GM23248 (cell line): ENCODE measurements at regions not wholly inside any gene's neighbourhood (a gene's known extent, or its start where the extent isn't known, plus 50 kb on each side); places are given as distances from the start of the nearest gene placed in this dataset.
A peak's percentile ranks its signal among the peaks of the same experiment; 100 is the strongest.

Experiments used
- DNase-seq: peaks from one replicate; pipeline ENCODE4 v3.0.0-alpha.2; 2015
- H2AFZ ChIP-seq: fragments of 200-600 bp; sonication (generic); 2 replicates; pipeline ENCODE4 v1.6.1; 2016; ENCODE audit warnings: antibody characterized with exemption
- H3F3A ChIP-seq: fragments of 200-600 bp; sonication (generic); 2 replicates; pipeline ENCODE4 v1.6.1; 2016; ENCODE audit warnings: mild to moderate bottlenecking, antibody characterized with exemption, mixed run types; ENCODE audit not compliant: insufficient read depth
- H3K27ac ChIP-seq: fragments of 200-600 bp; sonication (generic); 2 replicates; pipeline ENCODE4 v1.5.1; 2016; ENCODE audit warnings: mild to moderate bottlenecking
- H3K27me3 ChIP-seq: fragments of 200-600 bp; sonication (generic); replicated peaks from 2 replicates; pipeline ENCODE4 v1.6.1; 2016; ENCODE audit warnings: mild to moderate bottlenecking; ENCODE audit not compliant: insufficient read depth
- H3K36me3 ChIP-seq: fragments of 200-600 bp; sonication (generic); 2 replicates; pipeline ENCODE4 v1.6.1; 2016; ENCODE audit warnings: low read depth, mild to moderate bottlenecking
- H3K4me1 ChIP-seq: fragments of 200-600 bp; sonication (generic); 2 replicates; pipeline ENCODE4 v1.6.1; 2016; ENCODE audit warnings: mild to moderate bottlenecking; ENCODE audit not compliant: insufficient read depth
- H3K4me2 ChIP-seq: fragments of 200-600 bp; sonication (generic); one replicate; pipeline ENCODE4 v1.6.1; 2016; ENCODE audit warnings: mild to moderate bottlenecking; ENCODE audit not compliant: unreplicated experiment
- H3K4me3 ChIP-seq: fragments of 200-600 bp; sonication (generic); 2 replicates; pipeline ENCODE4 v1.5.1; 2016; ENCODE audit warnings: mild to moderate bottlenecking
- H3K79me2 ChIP-seq: fragments of 200-600 bp; sonication (generic); 2 replicates; pipeline ENCODE4 v1.6.1; 2016; ENCODE audit warnings: mild to moderate bottlenecking; ENCODE audit not compliant: insufficient read depth
- H3K9ac ChIP-seq: fragments of 200-600 bp; sonication (generic); 2 replicates; pipeline ENCODE4 v1.6.1; 2016; ENCODE audit warnings: mild to moderate bottlenecking
- H3K9me2 ChIP-seq: fragments of 200-600 bp; sonication (generic); 2 replicates; pipeline ENCODE4 v1.6.1; 2016; ENCODE audit warnings: mixed run types, mild to moderate bottlenecking, moderate library complexity; ENCODE audit not compliant: insufficient read depth
- H3K9me3 ChIP-seq: fragments of 200-600 bp; sonication (generic); one replicate; pipeline ENCODE4 v1.6.1; 2017; ENCODE audit warnings: low read depth
- H4K20me1 ChIP-seq: fragments of 200-600 bp; sonication (generic); 2 replicates; pipeline ENCODE4 v1.6.0; 2016; ENCODE audit not compliant: insufficient read depth
- EZH2 ChIP-seq: fragments of 200-600 bp; sonication (generic); IDR thresholded peaks from 2 replicates; pipeline ENCODE4 v1.6.1; 2018; ENCODE audit warnings: antibody characterized with exemption, mild to moderate bottlenecking; ENCODE audit not compliant: insufficient read depth, poor library complexity, severe bottlenecking
- EZH2phosphoT487 ChIP-seq: fragments of 200-600 bp; sonication (generic); IDR thresholded peaks from 2 replicates; pipeline ENCODE4 v1.6.1; 2018; ENCODE audit warnings: antibody characterized with exemption, moderate library complexity, mild to moderate bottlenecking, low read depth; ENCODE audit not compliant: insufficient read depth
- WGBS, 2 experiments: methylation state at CpG; one replicate each; pipeline ENCODE4 v1.1.6; 2015 to 2017; ENCODE audit warnings: low lambda C conversion rate in 2 of 2, low coverage in 1 of 2; ENCODE audit errors: missing lambda C conversion rate in 2 of 2; 5-methylcytosine and 5-hydroxymethylcytosine counted together
- in situ Hi-C: fragments of 300-500 bp; cut with MboI; formaldehyde crosslinking; loops from 2 replicates; pipeline ENCODE4 v1.15.0; 2020

- DNase-seq: no peak
- Histone ChIP-seq H3K79me2 (no peaks in the 10 kb centered on the region), H3K4me3 (no peak overlapping the region), H3K27me3 (no peaks in the 10 kb centered on the region), H3K9me2 (no peaks in the 10 kb centered on the region), H3K9me3 (no peaks in the 10 kb centered on the region), H3K4me1 (0 out of 2 replicates have a peak, but pooled peaks cover 6% of the 10 kb centered on the region), H3K36me3 (no peaks in the 10 kb centered on the region), H2AFZ (no peak overlapping the region), H4K20me1 (no peaks in the 10 kb centered on the region), H3F3A (no peaks in the 10 kb centered on the region), H3K9ac (no peak overlapping the region), H3K27ac (no peak overlapping the region), H3K4me2 (no peak overlapping the region)
- TF ChIP-seq EZH2 (no peak), EZH2phosphoT487 (no peak)
- WGBS, 2 experiments: 80 to 81% methylated on average over 3 of the region's 3 CpGs
- in situ Hi-C loops: no loop called here
Measured at GRCh38 chr11:109307366-109307765, 114.6 kb upstream of the C11orf87 start.

DNA sequence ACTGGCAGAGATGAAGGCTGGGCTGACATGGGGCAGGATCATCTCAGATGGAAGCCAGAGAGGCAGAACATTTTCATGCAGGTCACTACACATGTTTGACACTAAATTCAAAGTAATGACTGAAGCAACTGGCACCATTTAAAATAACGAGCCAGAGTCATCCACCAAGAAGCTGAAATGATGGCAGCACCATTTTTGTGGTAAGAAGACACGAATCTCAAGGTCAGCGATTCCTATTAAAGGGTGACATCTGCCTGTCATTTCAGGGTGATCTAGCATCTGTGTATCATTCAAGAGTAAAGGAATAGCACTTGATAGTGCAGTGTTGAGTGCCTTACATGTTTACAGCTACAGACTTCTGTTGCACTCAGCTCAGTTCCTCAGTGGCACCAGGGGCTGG, 113.4 kb upstream of the C11orf87 start:
- H4K20me1 ChIP-seq: no peaks in the 10 kb centered on the region
- H3K4me2 ChIP-seq: no peak overlapping the region
- no peaks in the 10 kb centered on the region for H3K9me3 ChIP-seq
- no peaks in the 10 kb centered on the region for H3K9me2 ChIP-seq
- H3K4me1 ChIP-seq: 0 out of 2 replicates have a peak, but pooled peaks cover 6% of the 10 kb centered on the region
- no peak overlapping the region for H3K27ac ChIP-seq
- no peak overlapping the region for H3K9ac ChIP-seq
- H3F3A ChIP-seq: no peaks in the 10 kb centered on the region
- no peak overlapping the region for H3K4me3 ChIP-seq
- in situ Hi-C loops: no loop called here
- no peak for TF ChIP-seq EZH2
- TF ChIP-seq EZH2phosphoT487: no peak
- no peaks in the 10 kb centered on the region for H3K36me3 ChIP-seq
- WGBS, 2 experiments: 28 to 40% methylated on average over 3 of the region's 3 CpGs
- H2AFZ ChIP-seq: no peak overlapping the region
- H3K27me3 ChIP-seq: no peaks in the 10 kb centered on the region
- no peak for DNase-seq
- H3K79me2 ChIP-seq: no peaks in the 10 kb centered on the region

DNA sequence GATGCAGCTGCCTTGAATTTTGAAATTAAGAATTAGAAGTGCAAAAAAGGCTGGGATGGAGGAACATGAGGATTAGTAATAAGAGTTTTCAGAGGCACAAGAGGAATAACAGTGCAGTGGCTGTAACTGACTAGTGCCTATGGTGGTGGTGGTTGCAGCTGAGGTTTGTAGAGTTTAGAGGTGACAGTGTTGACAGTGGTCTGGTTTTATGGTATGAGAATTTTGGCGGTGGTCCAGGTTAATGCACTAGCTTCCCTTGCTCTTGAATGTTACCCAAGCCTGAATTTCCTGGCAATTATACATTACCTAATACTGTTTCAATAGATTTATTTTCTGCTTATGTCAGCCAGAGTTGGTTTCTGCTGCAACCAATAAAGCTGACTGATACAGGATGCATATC, 112.8 kb upstream of the C11orf87 start:
- Histone ChIP-seq H3K9me3 (no peaks in the 10 kb centered on the region), H4K20me1 (no peaks in the 10 kb centered on the region), H2AFZ (no peak overlapping the region), H3K79me2 (no peaks in the 10 kb centered on the region), H3F3A (no peaks in the 10 kb centered on the region), H3K4me1 (0 out of 2 replicates have a peak, but pooled peaks cover 6% of the 10 kb centered on the region), H3K36me3 (no peaks in the 10 kb centered on the region), H3K9me2 (no peaks in the 10 kb centered on the region), H3K4me3 (no peak overlapping the region), H3K27me3 (no peaks in the 10 kb centered on the region), H3K9ac (no peak overlapping the region), H3K27ac (no peak overlapping the region), H3K4me2 (no peak overlapping the region)
- WGBS, 2 experiments: 7 to 11% methylated on average over 1 of the region's 1 CpG
- peak; percentile 20 for DNase-seq
- in situ Hi-C loops: no loop called here
- no peak for TF ChIP-seq EZH2phosphoT487
- no peak for TF ChIP-seq EZH2

DNA sequence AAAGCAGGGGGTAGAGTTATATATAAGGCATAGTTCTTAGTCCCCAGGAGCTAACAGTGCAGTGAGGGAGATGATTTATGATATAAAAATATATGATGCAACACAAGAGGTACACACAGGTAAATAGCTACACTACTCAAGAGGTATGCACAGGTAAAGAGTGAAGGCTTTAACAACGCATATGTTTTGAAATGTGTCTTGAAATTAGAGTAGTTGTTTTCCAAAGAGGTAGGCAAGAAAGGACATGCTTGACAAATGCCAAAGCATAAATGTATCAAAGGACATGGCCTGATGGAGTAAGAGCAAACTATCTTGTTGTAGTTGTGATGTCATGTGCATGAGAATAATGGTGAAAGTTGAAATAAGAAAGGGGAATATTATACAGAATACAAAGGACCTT, 104.3 kb upstream of the C11orf87 start:
- TF ChIP-seq EZH2 (no peak), EZH2phosphoT487 (no peak)
- H3K9me3 ChIP-seq: no peaks in the 10 kb centered on the region
- no peaks in the 10 kb centered on the region for H3K9me2 ChIP-seq
- no peak overlapping the region for H2AFZ ChIP-seq
- no peaks in the 10 kb centered on the region for H3K79me2 ChIP-seq
- no peak for DNase-seq
- no peaks in the 10 kb centered on the region for H4K20me1 ChIP-seq
- H3K27me3 ChIP-seq: no peaks in the 10 kb centered on the region
- H3K4me2 ChIP-seq: no peak overlapping the region
- H3F3A ChIP-seq: no peaks in the 10 kb centered on the region
- H3K36me3 ChIP-seq: no peaks in the 10 kb centered on the region
- H3K4me1 ChIP-seq: peaks cover 4% of the 10 kb centered on the region; the same call in 1 of the 2 replicates
- no peak overlapping the region for H3K4me3 ChIP-seq
- in situ Hi-C loops: no loop called here
- no peak overlapping the region for H3K9ac ChIP-seq
- no peak overlapping the region for H3K27ac ChIP-seq
- 57 to 85% methylated on average over 1 of the region's 1 CpG for WGBS, 2 experiments

GRCh38 chr11:109320595-109320994, 101.4 kb upstream of the C11orf87 start:
- peak; percentile 63 for DNase-seq
- in situ Hi-C loops: no loop called here

More at GRCh38 chr11:109320595-109320994, 101.4 kb upstream of the C11orf87 start:
- Histone ChIP-seq H3K9me3 (no peaks in the 10 kb centered on the region), H2AFZ (no peak overlapping the region), H3K27ac (no peak overlapping the region), H3K9ac (no peak overlapping the region), H4K20me1 (no peaks in the 10 kb centered on the region), H3K9me2 (no peaks in the 10 kb centered on the region), H3K79me2 (no peaks in the 10 kb centered on the region), H3K4me1 (peaks cover 4% of the 10 kb centered on the region; the same call in 1 of the 2 replicates), H3F3A (no peaks in the 10 kb centered on the region), H3K4me2 (no peak overlapping the region), H3K36me3 (no peaks in the 10 kb centered on the region), H3K4me3 (no peak overlapping the region), H3K27me3 (no peaks in the 10 kb centered on the region)
- WGBS, 2 experiments: 41 to 71% methylated on average over 1 of the region's 1 CpG
- TF ChIP-seq EZH2phosphoT487 (no peak), EZH2 (no peak)
